H9 (cell line): ENCODE measurements at regions not wholly inside any gene's neighbourhood (a gene's known extent, or its start where the extent isn't known, plus 50 kb on each side); places are given as distances from the start of the nearest gene placed in this dataset.

Experiments used
- DNase-seq: peaks from one replicate; pipeline ENCODE4 v3.0.0-alpha.2; 2017
- H2AFZ ChIP-seq: one replicate; pipeline ENCODE4 v1.6.1; 2013; ENCODE audit warnings: mild to moderate bottlenecking, low read length, control low read depth, moderate library complexity
- H2AK5ac ChIP-seq: 2 replicates; pipeline ENCODE4 v1.6.1; 2013; ENCODE audit warnings: low read length, control low read depth, mixed read lengths; ENCODE audit not compliant: insufficient read length
- H2BK120ac ChIP-seq: one replicate; pipeline ENCODE4 v1.6.1; 2013; ENCODE audit warnings: low read depth, mild to moderate bottlenecking, low read length, control low read depth, inconsistent platforms; ENCODE audit not compliant: poor library complexity, severe bottlenecking
- H2BK12ac ChIP-seq: 2 replicates; pipeline ENCODE4 v1.6.1; 2013; ENCODE audit warnings: low read length, control low read depth, mixed read lengths, low read depth; ENCODE audit not compliant: insufficient read length
- H2BK15ac ChIP-seq: 2 replicates; pipeline ENCODE4 v1.6.1; 2013; ENCODE audit warnings: low read depth, low read length, control low read depth
- H2BK20ac ChIP-seq: one replicate; pipeline ENCODE4 v1.6.1; 2013; ENCODE audit warnings: low read depth, mild to moderate bottlenecking, low read length, control low read depth, inconsistent platforms; ENCODE audit not compliant: poor library complexity, severe bottlenecking
- H2BK5ac ChIP-seq: 2 replicates; pipeline ENCODE4 v1.6.1; 2013; ENCODE audit warnings: low read length, control low read depth, mixed read lengths; ENCODE audit not compliant: insufficient read length
- H3K14ac ChIP-seq: 2 replicates; pipeline ENCODE4 v1.6.1; 2013; ENCODE audit warnings: low read length, control low read depth; ENCODE audit not compliant: insufficient read depth
- H3K18ac ChIP-seq: 2 replicates; pipeline ENCODE4 v1.6.1; 2013; ENCODE audit warnings: low read depth, mild to moderate bottlenecking, mixed read lengths, low read length, control low read depth; ENCODE audit not compliant: insufficient read length
- H3K23ac ChIP-seq: 2 replicates; pipeline ENCODE4 v1.6.1; 2013; ENCODE audit warnings: low read length, control low read depth, mixed read lengths, low read depth; ENCODE audit not compliant: insufficient read length
- H3K23me2 ChIP-seq: 2 replicates; pipeline ENCODE4 v1.6.1; 2013; ENCODE audit warnings: low read depth, mild to moderate bottlenecking, mixed read lengths, low read length, control low read depth; ENCODE audit not compliant: insufficient read length, poor library complexity, severe bottlenecking
- H3K27ac ChIP-seq: 2 replicates; pipeline ENCODE4 v1.5.1; 2013; ENCODE audit warnings: low read length, control low read depth, mixed read lengths, low read depth; ENCODE audit not compliant: insufficient read length
- H3K27me3 ChIP-seq: 2 replicates; pipeline ENCODE4 v1.6.1; 2013; ENCODE audit warnings: low read length, control low read depth, inconsistent platforms; ENCODE audit not compliant: insufficient read depth
- H3K4ac ChIP-seq: 2 replicates; pipeline ENCODE4 v1.6.1; 2013; ENCODE audit warnings: low read depth, mild to moderate bottlenecking, control low read depth, inconsistent platforms, low read length, moderate library complexity
- H3K4me1 ChIP-seq: 2 replicates; pipeline ENCODE4 v1.6.1; 2013; ENCODE audit warnings: low read length, control low read depth, inconsistent platforms; ENCODE audit not compliant: insufficient read depth
- H3K4me2 ChIP-seq: 2 replicates; pipeline ENCODE4 v1.6.1; 2013; ENCODE audit warnings: low read length, control low read depth, mixed read lengths; ENCODE audit not compliant: insufficient read length, insufficient read depth
- H3K56ac ChIP-seq: 2 replicates; pipeline ENCODE4 v1.6.1; 2013; ENCODE audit warnings: low read depth, mild to moderate bottlenecking, mixed read lengths, low read length, control low read depth; ENCODE audit not compliant: insufficient read length
- H3K79me1 ChIP-seq: 2 replicates; pipeline ENCODE4 v1.6.1; 2013; ENCODE audit warnings: low read depth, mild to moderate bottlenecking, moderate library complexity, low read length, control low read depth, inconsistent platforms; ENCODE audit not compliant: insufficient read depth, poor library complexity, severe bottlenecking
- H3K79me2 ChIP-seq: 2 replicates; pipeline ENCODE4 v1.6.1; 2013; ENCODE audit warnings: low read length, control low read depth, inconsistent platforms; ENCODE audit not compliant: insufficient read depth
- H3K9ac ChIP-seq: 2 replicates; pipeline ENCODE4 v1.6.1; 2013; ENCODE audit warnings: low read length, control low read depth, mixed read lengths; ENCODE audit not compliant: insufficient read length; ENCODE audit errors: extremely low read depth
- H3K9me3 ChIP-seq: one replicate; pipeline ENCODE4 v1.6.1; 2013; ENCODE audit warnings: low read depth, low read length, inconsistent platforms; ENCODE audit not compliant: control insufficient read depth
- H3T11ph ChIP-seq: one replicate; pipeline ENCODE4 v1.6.1; 2013; ENCODE audit warnings: mild to moderate bottlenecking, low read length, control low read depth, inconsistent platforms
- H4K20me1 ChIP-seq: one replicate; pipeline ENCODE4 v1.6.1; 2013; ENCODE audit not compliant: control insufficient read depth, insufficient read length, insufficient read depth
- H4K5ac ChIP-seq: 2 replicates; pipeline ENCODE4 v1.6.1; 2013; ENCODE audit warnings: low read depth, mild to moderate bottlenecking, mixed read lengths, low read length, control low read depth; ENCODE audit not compliant: insufficient read length
- H4K8ac ChIP-seq: replicated peaks from 2 replicates; pipeline ENCODE4 v1.6.1; 2013; ENCODE audit warnings: low read length, control low read depth, mixed read lengths, low read depth; ENCODE audit not compliant: insufficient read length
- H4K91ac ChIP-seq: 2 replicates; pipeline ENCODE4 v1.6.1; 2013; ENCODE audit warnings: low read depth, mild to moderate bottlenecking, moderate library complexity, mixed read lengths, low read length, control low read depth; ENCODE audit not compliant: insufficient read length
- H3K27ac Mint-ChIP-seq, 3 experiments: 2 replicates in 2 of 3; 3 replicates in 1 of 3; pipeline ENCODE4 v1.8.0; 2020 to 2021; ENCODE audit warnings: mixed read lengths in 3 of 3, mild to moderate bottlenecking in 1 of 3, moderate library complexity in 1 of 3
- H3K27me3 Mint-ChIP-seq: 2 replicates; pipeline ENCODE4 v1.8.0; 2021; ENCODE audit warnings: low read depth, mild to moderate bottlenecking, moderate library complexity, mixed read lengths
- H3K36me3 Mint-ChIP-seq, 3 experiments: 2 replicates in 2 of 3; 3 replicates in 1 of 3; pipeline ENCODE4 v1.8.0; 2020 to 2021; ENCODE audit warnings: low read depth in 3 of 3, mixed read lengths in 3 of 3; ENCODE audit not compliant: insufficient read depth in 1 of 3
- H3K4me1 Mint-ChIP-seq, 2 experiments: 2 replicates each; pipeline ENCODE4 v1.8.0; 2020; ENCODE audit warnings: mixed read lengths in 2 of 2
- H3K4me3 Mint-ChIP-seq, 2 experiments: 2 replicates in 1 of 2; 3 replicates in 1 of 2; pipeline ENCODE4 v1.8.0; 2020 to 2021; ENCODE audit warnings: mild to moderate bottlenecking in 2 of 2, mixed read lengths in 2 of 2, moderate library complexity in 1 of 2
- H3K9me3 Mint-ChIP-seq, 2 experiments: 2 replicates in 1 of 2; 3 replicates in 1 of 2; pipeline ENCODE4 v1.8.0; 2020; ENCODE audit warnings: mild to moderate bottlenecking in 2 of 2, mixed read lengths in 2 of 2, moderate library complexity in 1 of 2
- CTCF ChIP-seq: fragments of 200-600 bp; sonication (generic); conservative IDR thresholded peaks from 3 replicates; pipeline ENCODE4 v1.8.0; 2021; ENCODE audit warnings: antibody characterized with exemption, mild to moderate bottlenecking
- WGBS: extraction: QIAGEN DNeasy Blood & Tissue Kit; methylation state at CpG from one replicate; pipeline ENCODE4 v1.1.7; 2013; ENCODE audit warnings: missing lambda C conversion rate, low lambda C conversion rate, mixed read lengths; ENCODE audit not compliant: insufficient read length; ENCODE audit errors: extremely low coverage; 5-methylcytosine and 5-hydroxymethylcytosine counted together

GRCh38 chr9:113771199-113771598 lies 104.9 kb upstream of the ZNF618 start:
- H3K27me3 Mint-ChIP-seq = peaks cover 31% of the 10 kb centered on the region
- Histone ChIP-seq H2BK15ac (no peak overlapping the region), H2BK20ac (no peak overlapping the region), H4K5ac (no peak overlapping the region), H3K27me3 (no peaks in the 10 kb centered on the region), H3K27ac (no peak overlapping the region), H3K9ac (no peak overlapping the region), H3K23me2 (no peaks in the 10 kb centered on the region), H3K4me2 (no peak overlapping the region), H2BK120ac (no peak overlapping the region), H3K9me3 (no peaks in the 10 kb centered on the region), H3K14ac (no peak overlapping the region), H4K20me1 (no peaks in the 10 kb centered on the region), H3K79me1 (no peaks in the 10 kb centered on the region), H3K4ac (no peak overlapping the region), H4K91ac (no peak overlapping the region), H2BK5ac (no peak overlapping the region), H3K79me2 (no peaks in the 10 kb centered on the region), H2BK12ac (no peak overlapping the region), H2AK5ac (no peak overlapping the region), H3K4me1 (no peaks in the 10 kb centered on the region), H3K18ac (no peak overlapping the region), H3T11ph (no peak overlapping the region), H2AFZ (no peak overlapping the region), H3K23ac (no peak overlapping the region), H4K8ac (no peak overlapping the region), H3K56ac (no peak overlapping the region)
- H3K4me3 Mint-ChIP-seq = no peak overlapping the region
- no CpG with 5 or more reads among the region's 4 CpGs for WGBS
- no peak for TF ChIP-seq CTCF
- no peak overlapping the region for H3K27ac Mint-ChIP-seq
- no peaks in the 10 kb centered on the region for H3K4me1 Mint-ChIP-seq
- no peaks in the 10 kb centered on the region for H3K9me3 Mint-ChIP-seq
- DNase-seq = no peak
- no peaks in the 10 kb centered on the region for H3K36me3 Mint-ChIP-seq
